ENCODE measurements at regions not wholly inside any gene's neighbourhood (a gene's known extent, or its start where the extent isn't known, plus 50 kb on each side); places are given as distances from the start of the nearest gene placed in this dataset.

GRCh38 chr9:79335987-79336386 is 235.8 kb upstream of the TLE4 start:
- Histone ChIP-seq H3K9me3 (peaks cover 0 to 4% of the 10 kb centered on the region in 2 donors), H3K4me3 (no peak overlapping the region), H3K27ac (no peak overlapping the region), H3K27me3 (no peaks in the 10 kb centered on the region), H3K4me1 (no peaks in the 10 kb centered on the region), H3K36me3 (no peaks in the 10 kb centered on the region)
- TF ChIP-seq POLR2A (IDR thresholded peaks at IDR 0.05) (no peak), POLR2AphosphoS5 (IDR thresholded peaks at IDR 0.05) (no peak), EP300 (IDR thresholded peaks at IDR 0.05; ENCODE audit: low read depth) (no peak)
- TF ChIP-seq, protein P1, sequence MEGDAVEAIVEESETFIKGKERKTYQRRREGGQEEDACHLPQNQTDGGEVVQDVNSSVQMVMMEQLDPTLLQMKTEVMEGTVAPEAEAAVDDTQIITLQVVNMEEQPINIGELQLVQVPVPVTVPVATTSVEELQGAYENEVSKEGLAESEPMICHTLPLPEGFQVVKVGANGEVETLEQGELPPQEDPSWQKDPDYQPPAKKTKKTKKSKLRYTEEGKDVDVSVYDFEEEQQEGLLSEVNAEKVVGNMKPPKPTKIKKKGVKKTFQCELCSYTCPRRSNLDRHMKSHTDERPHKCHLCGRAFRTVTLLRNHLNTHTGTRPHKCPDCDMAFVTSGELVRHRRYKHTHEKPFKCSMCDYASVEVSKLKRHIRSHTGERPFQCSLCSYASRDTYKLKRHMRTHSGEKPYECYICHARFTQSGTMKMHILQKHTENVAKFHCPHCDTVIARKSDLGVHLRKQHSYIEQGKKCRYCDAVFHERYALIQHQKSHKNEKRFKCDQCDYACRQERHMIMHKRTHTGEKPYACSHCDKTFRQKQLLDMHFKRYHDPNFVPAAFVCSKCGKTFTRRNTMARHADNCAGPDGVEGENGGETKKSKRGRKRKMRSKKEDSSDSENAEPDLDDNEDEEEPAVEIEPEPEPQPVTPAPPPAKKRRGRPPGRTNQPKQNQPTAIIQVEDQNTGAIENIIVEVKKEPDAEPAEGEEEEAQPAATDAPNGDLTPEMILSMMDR (IDR thresholded peaks at IDR 0.05): no peak
- DNase-seq: no peak
- intact Hi-C loops (cut with DNase I; ENCODE audit: low total_unique reads) (no loop called here), in situ Hi-C loops (cut with MboI; ENCODE audit: low pct_ligation_motif_present in 1 of 4, low pct_unique_long_range_greater_than_20kb in 1 of 4, low sequenced_read_pairs in 3 of 4) (no loop called here)
- WGBS, 2 donors (ENCODE audit: low coverage in 1 of 2): 43% methylated on average over 1 of the region's 1 CpG; no CpG with 5 or more reads in 1 of the 2 donors

DNA sequence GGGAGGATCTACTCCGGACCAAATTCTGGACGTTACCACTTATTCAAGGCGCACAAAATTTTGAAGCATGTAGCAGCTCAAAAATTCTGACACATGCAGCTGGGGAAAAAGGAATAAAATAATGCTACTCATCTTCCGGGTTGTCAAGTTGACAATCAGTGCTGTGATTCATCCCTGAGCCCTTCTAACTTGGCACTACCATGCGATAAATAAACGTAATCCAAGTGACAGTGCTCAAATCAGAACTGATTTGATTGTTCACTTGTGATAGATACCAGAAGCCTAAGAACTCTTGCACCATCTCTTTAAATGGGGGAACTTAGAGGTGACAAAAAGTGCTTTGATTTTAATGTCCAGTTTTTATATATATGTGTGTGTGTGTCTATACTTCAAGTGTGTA is 230.2 kb upstream of the TLE4 start:
- no peaks in the 10 kb centered on the region for H3K27me3 ChIP-seq
- in situ Hi-C loops (cut with MboI; ENCODE audit: low pct_ligation_motif_present in 1 of 4, low pct_unique_long_range_greater_than_20kb in 1 of 4, low sequenced_read_pairs in 3 of 4): no loop called here
- intact Hi-C loops (cut with DNase I; ENCODE audit: low total_unique reads): no loop called here
- no peak for DNase-seq
- H3K36me3 ChIP-seq: no peaks in the 10 kb centered on the region
- H3K4me1 ChIP-seq: no peaks in the 10 kb centered on the region
- no peak overlapping the region for H3K27ac ChIP-seq
- no peak for TF ChIP-seq POLR2AphosphoS5 (IDR thresholded peaks at IDR 0.05)
- no peak for TF ChIP-seq POLR2A (IDR thresholded peaks at IDR 0.05)
- TF ChIP-seq EP300 (IDR thresholded peaks at IDR 0.05; ENCODE audit: low read depth): no peak
- TF ChIP-seq, protein P1 (IDR thresholded peaks at IDR 0.05): no peak
- 79 to 88% methylated on average over 6 of the region's 6 CpGs for WGBS, 2 donors (ENCODE audit: low coverage in 1 of 2)
- no peak overlapping the region for H3K4me3 ChIP-seq
- H3K9me3 ChIP-seq: peaks cover 0 to 3% of the 10 kb centered on the region in 2 donors

- intact Hi-C loops (cut with DNase I; ENCODE audit: low total_unique reads): no loop called here
- WGBS, 2 donors (ENCODE audit: low coverage in 1 of 2): 33 to 60% methylated on average over 1 to 3 of the region's 3 CpGs
Measured at GRCh38 chr9:79346350-79347020, 225.3 kb upstream of the TLE4 start.

DNA sequence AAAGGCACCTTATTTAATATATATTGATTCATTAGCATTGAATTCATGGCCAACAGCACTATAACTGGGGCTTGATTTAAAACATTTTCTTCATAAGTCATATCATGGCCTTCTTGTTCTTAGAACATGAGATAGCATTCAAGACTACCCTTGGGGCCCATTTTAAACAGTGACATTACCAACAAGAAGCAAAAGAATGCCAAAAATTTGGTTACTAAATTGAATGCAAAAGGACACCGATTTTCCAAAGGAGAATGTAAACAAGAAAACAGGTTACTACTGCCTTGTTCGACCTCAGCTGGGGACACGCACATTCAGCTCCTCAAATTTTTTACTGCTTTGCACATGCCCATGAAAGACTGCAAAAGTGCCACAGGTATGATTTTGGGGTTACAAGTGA is 219.4 kb upstream of the TLE4 start:
- TF ChIP-seq EP300 (IDR thresholded peaks at IDR 0.05; ENCODE audit: low read depth): no peak
- TF ChIP-seq POLR2AphosphoS5 (IDR thresholded peaks at IDR 0.05): no peak
- TF ChIP-seq POLR2A (IDR thresholded peaks at IDR 0.05): no peak
- TF ChIP-seq, protein P1 (IDR thresholded peaks at IDR 0.05): no peak
- intact Hi-C loops (cut with DNase I; ENCODE audit: low total_unique reads) (no loop called here), in situ Hi-C loops (cut with MboI; ENCODE audit: low pct_ligation_motif_present in 1 of 4, low pct_unique_long_range_greater_than_20kb in 1 of 4, low sequenced_read_pairs in 3 of 4) (no loop called here)
- 77 to 79% methylated on average over 3 of the region's 3 CpGs for WGBS, 2 donors (ENCODE audit: low coverage in 1 of 2)
- Histone ChIP-seq H3K36me3 (no peaks in the 10 kb centered on the region), H3K27me3 (no peaks in the 10 kb centered on the region), H3K9me3 (no peaks in the 10 kb centered on the region), H3K4me3 (no peak overlapping the region), H3K27ac (no peak overlapping the region), H3K4me1 (no peaks in the 10 kb centered on the region)
- no peak for DNase-seq

More at GRCh38 chr9:79346350-79347020, 225.3 kb upstream of the TLE4 start:
- in situ Hi-C loops (cut with MboI; ENCODE audit: low pct_ligation_motif_present in 1 of 4, low pct_unique_long_range_greater_than_20kb in 1 of 4, low sequenced_read_pairs in 3 of 4): no loop called here
- Histone ChIP-seq H3K4me3 (no peak overlapping the region), H3K9me3 (no peaks in the 10 kb centered on the region), H3K36me3 (no peaks in the 10 kb centered on the region), H3K4me1 (no peaks in the 10 kb centered on the region), H3K27ac (no peak overlapping the region), H3K27me3 (no peaks in the 10 kb centered on the region)
- TF ChIP-seq EP300 (IDR thresholded peaks at IDR 0.05; ENCODE audit: low read depth) (no peak), POLR2A (IDR thresholded peaks at IDR 0.05) (no peak), POLR2AphosphoS5 (IDR thresholded peaks at IDR 0.05) (no peak)
- TF ChIP-seq, protein P1 (IDR thresholded peaks at IDR 0.05): no peak
- no peak for DNase-seq

All from transverse colon (tissue), 4 donors.